Myocyte (in vitro differentiated cells): ENCODE measurements at regions not wholly inside any gene's neighbourhood (a gene's known extent, or its start where the extent isn't known, plus 50 kb on each side); places are given as distances from the start of the nearest gene placed in this dataset.

ENCODE experiments used
- DNase-seq: peaks from one replicate; pipeline ENCODE4 v3.0.0-alpha.2; 2012; ENCODE audit warnings: low read depth

DNA sequence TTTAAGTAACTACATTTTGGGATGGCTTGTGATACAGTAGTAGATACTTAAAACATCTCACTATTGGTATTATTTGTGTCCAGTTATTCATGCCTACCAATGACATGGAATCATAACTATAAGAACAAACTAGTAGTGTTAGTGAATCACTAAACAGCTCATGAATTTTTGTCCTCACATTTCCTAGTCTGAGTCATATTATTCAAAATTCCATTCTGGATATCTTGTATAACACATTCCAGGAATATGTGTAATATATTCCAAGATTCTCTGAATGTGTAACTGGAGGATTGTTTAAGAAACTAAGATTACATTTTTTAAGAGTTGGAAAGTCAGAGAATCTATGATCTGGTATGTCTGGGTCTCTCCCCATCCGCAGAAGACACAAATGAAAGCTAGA, 565.3 kb upstream of the ZNF608 start:
- DNase-seq: peak; percentile 67

GRCh38 chr5:125313555-125313954, 567.1 kb upstream of the ZNF608 start:
- DNase-seq: no peak

- no peak for DNase-seq
Observed at GRCh38 chr5:125315306-125315705, 568.9 kb upstream of the ZNF608 start.

GRCh38 chr5:125316391-125316790, 570.0 kb upstream of the ZNF608 start:
- no peak for DNase-seq

GRCh38 chr5:125316915-125317535, 570.6 kb upstream of the ZNF608 start:
- DNase-seq: no peak

DNA sequence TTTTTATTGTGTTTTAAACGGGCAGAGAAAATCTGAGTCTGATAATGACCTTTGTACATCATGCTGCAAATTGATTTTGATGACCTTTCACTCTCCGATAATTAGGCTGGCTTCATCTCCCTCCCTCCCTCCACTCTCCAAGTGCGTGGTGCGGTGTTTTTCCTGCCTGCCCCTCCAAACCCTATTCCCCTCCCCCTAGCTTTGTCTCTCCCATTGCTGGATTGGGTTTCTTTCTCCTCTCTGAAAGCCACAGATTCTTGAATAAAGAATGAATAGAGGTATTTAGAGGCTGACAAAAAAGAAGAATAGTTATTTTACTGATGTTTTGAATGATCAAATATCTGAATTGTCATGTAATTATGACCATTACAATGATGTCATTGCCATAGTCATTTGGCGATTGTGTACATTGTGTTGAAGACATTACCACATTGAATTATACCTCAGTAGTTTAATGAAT, 571.1 kb upstream of the ZNF608 start:
- no peak for DNase-seq

GRCh38 chr5:125321654-125322053, 575.2 kb upstream of the ZNF608 start:
- no peak for DNase-seq

- DNase-seq: no peak
Observed at GRCh38 chr5:125323613-125324012, 577.2 kb upstream of the ZNF608 start.

DNA sequence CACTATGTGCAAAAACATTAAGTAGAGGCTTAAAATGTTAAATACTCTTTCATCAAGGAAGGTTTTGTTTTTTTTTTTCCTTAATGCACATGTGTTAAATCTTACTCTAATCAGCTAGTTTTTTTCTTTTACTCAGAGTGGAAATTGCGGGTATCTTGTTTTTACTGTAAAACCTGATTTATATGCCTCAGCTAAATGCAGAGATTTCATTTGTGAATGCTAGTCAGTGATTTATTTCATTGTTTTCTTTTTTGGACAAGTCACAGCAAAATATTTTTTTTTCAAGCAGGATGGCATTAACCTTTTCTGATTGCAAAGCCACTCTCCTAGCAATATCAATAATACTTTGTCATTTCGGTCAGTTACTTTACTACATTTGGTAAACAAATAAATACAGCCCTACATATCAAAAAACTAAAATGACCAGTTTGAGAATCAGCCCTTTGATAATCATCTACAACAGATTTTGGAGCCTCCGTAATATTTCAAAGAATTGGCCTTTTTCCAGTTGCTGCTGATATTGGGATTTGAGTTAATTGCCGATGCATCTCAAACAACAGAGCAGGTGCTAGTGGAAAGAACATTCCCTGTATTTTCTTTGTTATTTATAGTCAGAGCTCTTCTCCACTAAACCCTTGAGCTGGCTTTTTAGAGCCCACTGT, 579.2 kb upstream of the ZNF608 start:
- DNase-seq: no peak

DNA sequence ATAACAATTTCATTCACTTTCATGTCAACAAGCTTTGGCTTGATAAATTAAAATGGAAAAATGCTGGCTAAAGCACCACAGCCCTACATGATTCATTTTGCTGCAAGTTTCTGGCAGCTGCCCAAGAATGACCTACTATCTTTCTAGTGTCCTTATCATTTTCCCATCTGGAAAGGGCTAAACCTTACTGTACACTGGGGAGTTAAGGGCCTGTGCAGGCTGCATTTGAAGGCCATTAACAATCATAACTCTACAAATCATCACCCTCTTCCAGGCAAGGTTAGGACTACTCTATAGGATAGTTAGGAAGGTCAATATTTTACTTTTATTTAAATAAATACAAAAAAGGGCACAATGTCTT, 579.7 kb upstream of the ZNF608 start:
- DNase-seq: peak; percentile 87

- no peak for DNase-seq
Observed at GRCh38 chr5:125327676-125328075, 581.2 kb upstream of the ZNF608 start.

DNA sequence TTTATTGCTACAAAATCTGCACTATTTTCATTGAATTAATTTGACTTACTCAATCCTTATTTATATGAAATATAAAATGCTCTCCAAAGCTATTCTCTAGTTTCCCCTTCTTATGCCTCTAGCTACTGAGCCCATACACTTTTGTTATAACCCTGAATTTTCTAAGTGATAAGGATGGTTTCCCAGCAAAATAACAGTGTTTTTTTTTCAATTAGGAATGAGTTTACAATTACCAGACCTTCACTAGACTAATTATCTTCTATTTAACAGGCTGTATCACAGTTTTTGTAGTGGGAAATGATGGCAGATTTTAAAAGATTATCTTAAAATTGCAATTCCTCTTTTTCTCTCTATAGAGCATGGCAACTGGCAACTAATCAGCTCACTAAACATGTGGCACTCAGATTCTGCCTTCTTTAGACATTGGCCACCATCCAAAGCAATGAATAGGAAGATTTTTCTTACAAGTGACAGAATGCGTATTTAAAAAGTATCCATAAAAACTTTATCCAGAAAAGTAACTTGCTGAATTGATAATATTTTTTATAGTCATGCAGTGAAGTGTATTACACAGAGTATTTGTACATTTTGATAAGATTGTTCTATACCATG, 585.7 kb upstream of the ZNF608 start:
- DNase-seq: no peak

- no peak for DNase-seq
Observed at GRCh38 chr5:125333416-125333815, 587.0 kb upstream of the ZNF608 start.

GRCh38 chr5:125336401-125336800, 590.0 kb upstream of the ZNF608 start:
- DNase-seq: no peak

DNA sequence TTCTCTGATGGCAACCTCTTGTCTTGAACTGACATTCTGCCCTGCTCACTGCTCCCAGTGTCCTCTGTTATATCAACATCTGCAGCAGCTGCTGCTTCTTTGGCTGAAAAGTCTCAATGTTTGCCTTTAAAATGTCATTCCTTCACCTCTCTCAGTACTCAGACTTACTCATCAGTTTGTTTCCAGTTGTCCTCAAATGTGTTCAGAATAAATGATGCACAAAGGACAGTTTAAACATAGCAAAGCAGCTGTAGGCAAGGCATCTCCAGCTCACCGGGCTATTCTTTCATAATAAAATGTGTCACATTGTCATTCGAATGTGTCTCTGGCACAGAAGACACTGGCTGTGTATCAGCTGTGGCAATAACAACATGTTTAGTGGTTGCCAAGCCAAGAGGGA, 590.9 kb upstream of the ZNF608 start:
- DNase-seq: peak; percentile 67

DNA sequence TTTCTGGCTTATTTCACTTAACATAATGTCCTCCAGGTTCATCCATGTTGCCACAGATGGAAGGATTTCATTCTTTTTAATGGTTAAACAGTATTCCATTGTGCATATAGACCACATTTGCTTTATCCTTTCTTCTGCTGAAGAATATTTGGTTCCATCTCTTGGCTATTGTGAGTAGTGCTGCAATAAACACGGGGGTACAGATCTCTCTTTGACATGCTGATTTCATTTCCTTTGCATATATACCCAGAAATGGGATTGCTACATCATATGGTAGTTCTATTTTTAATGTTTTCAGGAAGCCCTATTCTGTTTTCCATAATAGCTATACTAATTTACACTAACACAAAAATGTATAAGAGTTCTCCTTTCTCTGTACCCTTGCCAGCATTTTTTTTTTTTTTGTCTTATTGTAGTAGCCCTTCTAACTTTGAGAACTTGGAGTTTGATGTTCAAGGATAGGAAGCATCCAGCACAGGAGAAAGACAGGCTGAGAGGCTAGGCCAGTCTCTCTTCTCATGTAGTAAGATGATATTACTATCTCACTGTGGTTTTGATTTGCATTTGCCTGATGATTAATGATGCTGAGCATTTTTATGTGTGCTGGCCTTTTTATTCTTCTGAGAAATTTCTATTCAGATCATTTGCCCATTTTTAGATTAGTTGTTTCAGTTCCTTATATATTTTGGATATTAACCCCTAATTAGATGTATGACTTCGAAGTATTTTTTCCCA, 592.2 kb upstream of the ZNF608 start:
- peak; percentile 31 for DNase-seq

DNA sequence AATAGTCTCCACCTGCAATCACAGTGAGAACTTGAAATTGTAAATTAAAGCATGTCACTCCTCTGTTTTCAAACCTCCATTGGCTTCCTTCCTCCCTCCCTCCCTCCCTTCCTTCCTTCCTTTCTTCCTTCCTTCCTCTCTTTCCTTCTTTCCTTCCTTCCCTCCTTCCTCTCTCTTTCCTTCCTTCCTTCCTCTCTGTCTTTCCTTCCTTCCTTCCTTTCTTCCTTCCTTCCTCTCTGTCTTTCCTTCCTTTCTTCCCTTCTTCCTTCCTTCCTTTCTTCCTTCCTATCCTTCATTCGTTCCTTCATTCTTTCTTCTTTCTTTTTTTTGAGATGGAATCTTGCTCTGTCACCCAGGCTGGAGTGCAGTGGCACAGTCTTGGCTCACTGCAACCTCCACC, 595.0 kb upstream of the ZNF608 start:
- DNase-seq: no peak

DNA sequence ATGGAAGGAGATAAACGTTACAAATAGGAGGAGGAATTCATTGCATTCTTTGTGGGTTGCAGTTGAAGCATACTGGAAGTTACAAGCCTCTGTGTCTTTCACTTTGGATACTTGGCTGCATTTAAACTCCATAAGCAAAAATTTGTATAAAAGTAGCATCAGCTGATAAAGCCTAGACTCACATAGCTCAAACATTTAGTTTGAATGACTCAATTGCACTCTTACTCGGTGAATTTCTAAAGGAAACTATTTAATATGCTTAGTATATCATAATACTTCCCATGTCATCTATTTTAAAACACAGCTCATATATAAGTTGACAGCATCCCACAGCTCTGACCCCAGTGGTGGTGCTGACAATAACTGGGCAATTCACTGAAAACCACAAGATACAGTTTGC, 596.6 kb upstream of the ZNF608 start:
- no peak for DNase-seq

DNA sequence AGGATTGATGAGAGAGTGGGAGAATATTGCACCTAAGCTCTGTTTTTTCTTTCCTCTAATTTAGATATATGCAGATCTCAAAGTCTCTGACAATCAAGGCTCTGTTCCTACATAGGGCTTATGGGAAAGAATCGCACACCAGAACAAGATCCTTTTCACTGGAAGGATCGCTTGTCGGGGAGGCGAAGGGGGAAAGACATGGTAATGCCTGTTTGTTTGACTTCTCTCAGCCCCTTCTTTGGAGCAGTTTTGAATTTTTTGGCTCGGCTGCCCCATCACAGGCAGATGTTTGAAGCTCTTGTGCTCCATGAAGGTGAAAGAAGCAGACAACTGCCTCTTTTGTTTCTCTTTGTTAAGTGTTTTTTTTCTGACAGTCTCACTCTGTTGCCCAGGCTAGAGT, 599.9 kb upstream of the ZNF608 start:
- DNase-seq: no peak

DNA sequence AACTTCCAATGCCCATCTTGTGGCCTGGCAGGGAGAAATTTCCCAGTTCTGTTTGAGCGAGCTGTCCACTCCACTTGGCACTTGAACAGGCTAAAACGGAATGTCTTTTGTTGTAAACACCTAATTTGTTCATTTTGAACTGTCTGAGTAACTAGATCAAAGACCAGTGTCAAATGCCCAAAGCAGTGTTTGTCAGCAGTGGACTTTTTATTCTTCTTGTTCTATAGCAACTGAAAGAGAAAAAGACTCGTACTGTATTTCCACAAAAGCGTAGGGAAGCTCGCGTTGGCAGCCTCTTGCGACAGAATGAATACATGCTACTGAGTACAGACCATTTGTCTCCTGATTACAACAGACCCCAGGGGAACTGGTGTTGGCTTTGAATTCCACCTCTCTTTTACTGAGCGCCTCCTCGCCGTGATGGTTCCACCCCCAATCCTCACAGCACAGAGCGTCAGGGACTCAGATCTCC, 601.8 kb upstream of the ZNF608 start:
- DNase-seq: peak; percentile 33

DNA sequence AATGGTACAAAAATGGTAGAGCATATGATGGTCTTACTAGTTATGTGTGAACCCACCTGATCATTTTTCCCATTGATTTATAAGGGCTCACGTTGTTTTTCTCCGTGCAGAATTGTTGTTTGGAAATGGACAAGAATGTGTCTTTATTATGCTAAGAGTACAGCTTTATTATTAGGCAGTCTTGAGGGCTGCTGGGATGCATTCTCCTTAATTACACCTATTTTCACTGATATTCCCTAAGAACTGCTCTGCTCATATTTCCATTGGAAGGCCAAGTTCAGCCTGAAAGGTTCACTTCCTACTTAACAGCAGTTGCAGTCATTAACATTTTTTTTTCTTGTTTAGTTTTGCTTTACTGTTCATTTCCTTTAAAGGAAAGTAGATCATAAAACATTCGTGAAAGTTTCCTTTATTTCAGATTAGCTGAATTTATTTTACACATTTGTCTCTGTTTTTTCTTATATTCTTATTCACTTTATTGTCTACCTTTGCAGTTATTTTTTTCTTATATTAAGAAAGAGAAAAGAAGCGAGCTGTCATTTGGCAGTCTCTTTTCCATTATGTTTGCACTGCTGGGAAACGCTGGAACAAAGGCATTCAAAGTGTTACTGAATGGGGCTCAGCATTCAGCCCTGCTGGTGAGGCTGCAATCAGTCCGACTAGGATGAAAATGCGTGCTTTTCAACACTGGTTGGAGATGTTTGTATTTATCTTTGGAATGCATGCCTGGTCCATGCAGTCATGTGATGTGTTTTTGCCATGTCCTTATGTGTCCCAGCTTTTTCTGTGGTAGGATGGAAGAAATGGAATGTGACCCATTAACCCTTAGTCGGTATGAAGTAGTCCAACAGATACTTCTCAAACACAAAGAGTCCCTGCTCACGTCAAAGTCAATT, 602.7 kb upstream of the ZNF608 start:
- peak; percentile 35 for DNase-seq
